ENCODE measurements at regions not wholly inside any gene's neighbourhood (a gene's known extent, or its start where the extent isn't known, plus 50 kb on each side); places are given as distances from the start of the nearest gene placed in this dataset.

DNA sequence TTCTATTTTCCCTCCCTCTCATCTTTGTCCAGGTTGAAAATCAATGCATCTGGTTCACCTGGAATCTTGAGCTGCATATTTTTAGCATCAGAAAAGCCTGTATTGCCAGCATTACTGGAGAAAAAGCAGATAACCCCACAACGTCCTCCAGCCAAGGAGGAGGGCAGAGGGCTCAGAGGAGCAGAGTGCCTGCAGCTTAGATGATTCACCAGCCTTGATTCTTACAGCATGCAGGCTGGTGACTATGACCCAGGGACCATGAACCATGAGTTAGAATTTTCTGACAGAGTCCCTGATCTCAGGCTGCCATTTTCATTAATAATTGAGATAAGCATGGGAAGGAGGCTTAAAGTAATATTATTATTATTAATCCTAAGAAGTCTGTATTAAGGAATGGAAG lies 278.2 kb downstream of the BRINP1 start:
- TF ChIP-seq POLR2AphosphoS5 (IDR thresholded peaks at IDR 0.05), result no peak
- TF ChIP-seq, protein P1, sequence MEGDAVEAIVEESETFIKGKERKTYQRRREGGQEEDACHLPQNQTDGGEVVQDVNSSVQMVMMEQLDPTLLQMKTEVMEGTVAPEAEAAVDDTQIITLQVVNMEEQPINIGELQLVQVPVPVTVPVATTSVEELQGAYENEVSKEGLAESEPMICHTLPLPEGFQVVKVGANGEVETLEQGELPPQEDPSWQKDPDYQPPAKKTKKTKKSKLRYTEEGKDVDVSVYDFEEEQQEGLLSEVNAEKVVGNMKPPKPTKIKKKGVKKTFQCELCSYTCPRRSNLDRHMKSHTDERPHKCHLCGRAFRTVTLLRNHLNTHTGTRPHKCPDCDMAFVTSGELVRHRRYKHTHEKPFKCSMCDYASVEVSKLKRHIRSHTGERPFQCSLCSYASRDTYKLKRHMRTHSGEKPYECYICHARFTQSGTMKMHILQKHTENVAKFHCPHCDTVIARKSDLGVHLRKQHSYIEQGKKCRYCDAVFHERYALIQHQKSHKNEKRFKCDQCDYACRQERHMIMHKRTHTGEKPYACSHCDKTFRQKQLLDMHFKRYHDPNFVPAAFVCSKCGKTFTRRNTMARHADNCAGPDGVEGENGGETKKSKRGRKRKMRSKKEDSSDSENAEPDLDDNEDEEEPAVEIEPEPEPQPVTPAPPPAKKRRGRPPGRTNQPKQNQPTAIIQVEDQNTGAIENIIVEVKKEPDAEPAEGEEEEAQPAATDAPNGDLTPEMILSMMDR (IDR thresholded peaks at IDR 0.05), result no peak
- TF ChIP-seq POLR2A (IDR thresholded peaks at IDR 0.05; ENCODE audit: low read depth), result no peak
- TF ChIP-seq EP300 (IDR thresholded peaks at IDR 0.05), result no peak

Data from esophagus muscularis mucosa (tissue), 4 donors.